ENCODE measurements at regions not wholly inside any gene's neighbourhood (a gene's known extent, or its start where the extent isn't known, plus 50 kb on each side); places are given as distances from the start of the nearest gene placed in this dataset.

DNA sequence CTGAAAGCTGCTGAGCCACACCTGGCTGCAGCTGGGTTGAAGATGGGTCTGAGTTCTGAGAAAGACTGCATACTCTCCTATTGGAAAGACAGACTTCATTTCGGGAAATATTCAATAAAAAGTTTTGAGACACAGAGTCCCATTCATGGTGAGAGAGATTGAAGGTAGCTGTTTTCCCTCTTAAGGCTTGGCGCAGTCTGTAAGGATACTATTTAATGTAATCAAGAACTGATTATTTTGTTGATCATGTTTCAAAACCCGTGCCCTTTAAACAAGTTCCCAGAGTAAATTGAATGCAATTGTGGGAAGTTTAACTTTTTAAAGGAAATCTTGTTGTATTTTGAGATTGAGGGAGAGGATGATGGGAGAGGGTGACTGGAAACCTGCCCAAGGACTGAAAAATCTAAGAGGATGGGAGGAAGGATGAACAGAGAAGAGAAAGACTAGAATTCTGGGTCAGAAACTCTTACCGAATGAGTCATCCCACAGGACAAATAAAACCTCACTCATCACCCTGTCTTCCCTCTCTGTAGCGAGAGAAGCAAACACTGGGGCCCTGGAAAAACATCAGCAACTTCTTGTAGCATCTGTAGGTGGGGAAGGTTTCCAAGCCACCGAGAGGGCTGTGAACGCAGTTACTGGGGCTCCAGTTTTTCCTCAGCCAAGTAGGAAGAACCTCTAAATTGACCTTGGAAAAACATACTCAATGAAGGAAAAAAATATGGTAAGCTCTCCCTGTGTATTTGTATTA, 193.2 kb upstream of the TPRG1 start:
- Histone ChIP-seq H4K91ac (ENCODE audit: low read length) (no peak overlapping the region), H3K9me3 (ENCODE audit: control insufficient read depth, low read length) (no peaks in the 10 kb centered on the region), H2BK12ac (ENCODE audit: low read length in 2 of 2) (no peak overlapping the region), H3K4me2 (ENCODE audit: low read length, poor library complexity, severe bottlenecking) (no peak overlapping the region), H2AK5ac (ENCODE audit: low read length, severe bottlenecking) (no peak overlapping the region), H3K4me3 (ENCODE audit: insufficient read depth in 1 of 2, low read depth in 1 of 2, low read length in 2 of 2) (peak overlapping the region in 1 of 2 experiments; percentile 17), H3K4me1 (ENCODE audit: control insufficient read depth, insufficient read depth, low read depth, low read length) (no peaks in the 10 kb centered on the region), H3K27ac (ENCODE audit: low read length, poor library complexity, severe bottlenecking) (no peak overlapping the region), H3K27me3 (ENCODE audit: control insufficient read depth in 1 of 2, insufficient read depth in 1 of 2, low read length in 2 of 2) (peaks cover 0 to 3% of the 10 kb centered on the region in 2 experiments), H2BK120ac (ENCODE audit: low read depth, low read length) (no peak overlapping the region), H3K79me1 (replicated peaks; ENCODE audit: low read length, poor library complexity, severe bottlenecking) (no peaks in the 10 kb centered on the region), H3K36me3 (ENCODE audit: control insufficient read depth in 1 of 2, insufficient read depth in 2 of 2, low read depth in 1 of 2, low read length in 2 of 2) (no peaks in the 10 kb centered on the region), H3K18ac (ENCODE audit: low read depth in 1 of 2, low read length in 2 of 2) (no peak overlapping the region), H2AFZ (ENCODE audit: low read depth, low read length) (no peak overlapping the region), H3K9ac (ENCODE audit: low read length) (peak overlapping the region; percentile 63), H2BK15ac (ENCODE audit: low read depth, poor library complexity, severe bottlenecking) (no peak overlapping the region), H4K8ac (ENCODE audit: low read length) (peak overlapping the region; percentile 56), H3K23ac (ENCODE audit: low read length in 2 of 2) (no peak overlapping the region), H2BK5ac (ENCODE audit: low read depth, low read length, poor library complexity, severe bottlenecking) (no peak overlapping the region), H3K14ac (ENCODE audit: low read length in 2 of 2) (no peak overlapping the region), H3K4ac (ENCODE audit: low read depth in 1 of 2, low read length in 2 of 2) (no peak overlapping the region)
- DNase-seq, result peak; percentile 57
- WGBS, result 80% methylated on average over 6 of the region's 7 CpGs

DNA sequence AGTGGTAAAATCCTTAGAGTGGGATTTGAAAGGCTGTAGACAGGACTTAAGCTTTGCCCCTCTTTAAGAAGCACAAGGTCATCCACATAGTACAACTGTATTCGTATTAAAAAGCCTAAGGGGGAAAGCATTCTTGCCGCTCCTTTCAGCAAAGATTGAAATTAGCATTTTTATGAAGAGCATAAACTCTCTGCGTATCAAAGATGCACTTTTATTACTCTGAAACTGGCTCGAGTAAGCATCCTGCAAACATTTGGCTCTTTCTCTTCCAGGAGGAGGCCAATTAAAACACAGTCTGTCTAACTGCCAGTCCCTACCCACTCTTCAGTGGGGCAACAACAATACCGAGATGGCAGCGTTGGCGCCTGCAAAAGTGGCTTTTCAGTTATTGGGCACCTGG, 192.5 kb upstream of the TPRG1 start:
- no peak overlapping the region for H4K91ac ChIP-seq (ENCODE audit: low read length)
- H3K4me3 ChIP-seq (ENCODE audit: insufficient read depth in 1 of 2, low read depth in 1 of 2, low read length in 2 of 2), result peak overlapping the region in 1 of 2 experiments; percentile 10
- peak overlapping the region; percentile 63 for H3K9ac ChIP-seq (ENCODE audit: low read length)
- no peaks in the 10 kb centered on the region for H3K9me3 ChIP-seq (ENCODE audit: control insufficient read depth, low read length)
- DNase-seq, result no peak
- H2BK5ac ChIP-seq (ENCODE audit: low read depth, low read length, poor library complexity, severe bottlenecking), result no peak overlapping the region
- no peak overlapping the region for H2AFZ ChIP-seq (ENCODE audit: low read depth, low read length)
- no peak overlapping the region for H2AK5ac ChIP-seq (ENCODE audit: low read length, severe bottlenecking)
- H3K27ac ChIP-seq (ENCODE audit: low read length, poor library complexity, severe bottlenecking), result no peak overlapping the region
- no peak overlapping the region for H3K23ac ChIP-seq (ENCODE audit: low read length in 2 of 2)
- H2BK15ac ChIP-seq (ENCODE audit: low read depth, poor library complexity, severe bottlenecking), result no peak overlapping the region
- H4K8ac ChIP-seq (ENCODE audit: low read length), result no peak overlapping the region
- no peaks in the 10 kb centered on the region for H3K36me3 ChIP-seq (ENCODE audit: control insufficient read depth in 1 of 2, insufficient read depth in 2 of 2, low read depth in 1 of 2, low read length in 2 of 2)
- no peak overlapping the region for H2BK12ac ChIP-seq (ENCODE audit: low read length in 2 of 2)
- no peak overlapping the region for H2BK120ac ChIP-seq (ENCODE audit: low read depth, low read length)
- no peak overlapping the region for H3K18ac ChIP-seq (ENCODE audit: low read depth in 1 of 2, low read length in 2 of 2)
- H3K27me3 ChIP-seq (ENCODE audit: control insufficient read depth in 1 of 2, insufficient read depth in 1 of 2, low read length in 2 of 2), result peaks cover 0 to 3% of the 10 kb centered on the region in 2 experiments
- no peak overlapping the region for H3K4ac ChIP-seq (ENCODE audit: low read depth in 1 of 2, low read length in 2 of 2)
- no peaks in the 10 kb centered on the region for H3K4me1 ChIP-seq (ENCODE audit: control insufficient read depth, insufficient read depth, low read depth, low read length)
- H3K14ac ChIP-seq (ENCODE audit: low read length in 2 of 2), result no peak overlapping the region
- no peak overlapping the region for H3K4me2 ChIP-seq (ENCODE audit: low read length, poor library complexity, severe bottlenecking)
- H3K79me1 ChIP-seq (replicated peaks; ENCODE audit: low read length, poor library complexity, severe bottlenecking), result no peaks in the 10 kb centered on the region
- 94% methylated on average over 7 of the region's 7 CpGs for WGBS

DNA sequence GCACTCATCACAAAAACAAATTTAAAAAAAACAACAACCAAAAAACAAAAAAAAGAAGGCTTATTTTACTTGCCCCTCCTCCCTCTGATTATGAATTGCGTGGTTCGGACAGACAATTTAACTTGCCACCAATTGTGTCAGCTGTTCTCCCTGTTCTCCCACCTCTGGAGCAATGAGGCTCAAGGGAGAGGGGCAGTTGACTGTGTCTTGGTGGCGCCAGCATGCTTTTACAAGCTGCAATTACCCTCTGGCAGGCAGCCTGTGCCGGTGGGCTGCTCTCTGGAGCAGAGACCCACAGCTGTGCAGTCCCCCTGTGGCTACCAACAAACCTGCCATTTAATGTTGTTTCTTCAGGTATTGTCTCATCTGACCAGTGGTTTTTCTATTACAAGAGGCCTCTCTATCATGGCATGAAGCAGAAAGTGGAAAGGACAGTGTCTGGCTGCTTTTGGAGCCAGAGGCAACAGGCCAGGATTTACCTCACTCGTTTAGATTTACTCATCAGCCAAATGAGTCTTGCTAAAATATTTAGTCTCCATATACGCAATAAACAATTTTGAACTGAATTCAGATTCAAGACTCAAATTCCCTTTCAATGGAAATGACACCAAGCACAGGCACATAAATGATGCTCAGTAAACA, 192.0 kb upstream of the TPRG1 start:
- Histone ChIP-seq H2AFZ (ENCODE audit: low read depth, low read length) (no peak overlapping the region), H3K18ac (ENCODE audit: low read depth in 1 of 2, low read length in 2 of 2) (peak overlapping the region in 1 of 2 experiments; percentile 68), H2AK5ac (ENCODE audit: low read length, severe bottlenecking) (no peak overlapping the region), H3K4me3 (ENCODE audit: insufficient read depth in 1 of 2, low read depth in 1 of 2, low read length in 2 of 2) (no peak overlapping the region), H3K9ac (ENCODE audit: low read length) (peak overlapping the region; percentile 44), H3K9me3 (ENCODE audit: control insufficient read depth, low read length) (no peaks in the 10 kb centered on the region), H4K8ac (ENCODE audit: low read length) (no peak overlapping the region), H3K4me1 (ENCODE audit: control insufficient read depth, insufficient read depth, low read depth, low read length) (no peaks in the 10 kb centered on the region), H3K4ac (ENCODE audit: low read depth in 1 of 2, low read length in 2 of 2) (no peak overlapping the region), H2BK12ac (ENCODE audit: low read length in 2 of 2) (no peak overlapping the region), H2BK15ac (ENCODE audit: low read depth, poor library complexity, severe bottlenecking) (no peak overlapping the region), H4K91ac (ENCODE audit: low read length) (no peak overlapping the region), H3K79me1 (replicated peaks; ENCODE audit: low read length, poor library complexity, severe bottlenecking) (no peaks in the 10 kb centered on the region), H3K27me3 (ENCODE audit: control insufficient read depth in 1 of 2, insufficient read depth in 1 of 2, low read length in 2 of 2) (peaks cover 0 to 3% of the 10 kb centered on the region in 2 experiments), H3K4me2 (ENCODE audit: low read length, poor library complexity, severe bottlenecking) (no peak overlapping the region), H3K27ac (ENCODE audit: low read length, poor library complexity, severe bottlenecking) (no peak overlapping the region), H3K23ac (ENCODE audit: low read length in 2 of 2) (no peak overlapping the region), H3K36me3 (ENCODE audit: control insufficient read depth in 1 of 2, insufficient read depth in 2 of 2, low read depth in 1 of 2, low read length in 2 of 2) (no peaks in the 10 kb centered on the region), H2BK5ac (ENCODE audit: low read depth, low read length, poor library complexity, severe bottlenecking) (no peak overlapping the region), H3K14ac (ENCODE audit: low read length in 2 of 2) (peak overlapping the region in 1 of 2 experiments; percentile 4), H2BK120ac (ENCODE audit: low read depth, low read length) (no peak overlapping the region)
- WGBS, result 96% methylated on average over 6 of the region's 6 CpGs
- DNase-seq, result no peak

DNA sequence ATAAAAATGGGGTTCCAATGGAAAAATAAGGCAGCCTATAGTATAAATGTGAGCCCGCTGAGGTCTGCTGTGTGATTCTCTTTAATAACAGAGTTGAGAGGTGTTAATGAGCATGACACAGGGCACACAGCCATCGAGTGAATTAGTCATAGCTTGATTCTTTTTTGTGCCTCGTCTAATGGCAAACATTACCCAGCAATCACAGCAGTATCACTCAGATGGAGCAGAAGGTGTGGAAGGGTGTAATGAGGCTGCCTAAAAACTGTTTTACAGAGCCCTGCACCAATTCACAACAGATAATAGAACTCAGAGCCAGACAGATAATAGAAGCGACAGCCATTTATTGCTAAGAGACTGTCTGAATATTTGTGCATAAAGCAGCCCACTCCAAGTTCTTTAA, 178.6 kb upstream of the TPRG1 start:
- Histone ChIP-seq H2AK5ac (ENCODE audit: low read length, severe bottlenecking) (no peak overlapping the region), H3K14ac (ENCODE audit: low read length in 2 of 2) (no peak overlapping the region), H3K23ac (ENCODE audit: low read length in 2 of 2) (no peak overlapping the region), H4K8ac (ENCODE audit: low read length) (no peak overlapping the region), H3K4ac (ENCODE audit: low read depth in 1 of 2, low read length in 2 of 2) (no peak overlapping the region), H3K18ac (ENCODE audit: low read depth in 1 of 2, low read length in 2 of 2) (no peak overlapping the region), H4K91ac (ENCODE audit: low read length) (no peak overlapping the region), H3K27me3 (ENCODE audit: control insufficient read depth in 1 of 2, insufficient read depth in 1 of 2, low read length in 2 of 2) (no peaks in the 10 kb centered on the region), H3K79me1 (replicated peaks; ENCODE audit: low read length, poor library complexity, severe bottlenecking) (no peaks in the 10 kb centered on the region), H3K36me3 (ENCODE audit: control insufficient read depth in 1 of 2, insufficient read depth in 2 of 2, low read depth in 1 of 2, low read length in 2 of 2) (no peaks in the 10 kb centered on the region), H2AFZ (ENCODE audit: low read depth, low read length) (no peak overlapping the region), H3K9me3 (ENCODE audit: control insufficient read depth, low read length) (no peaks in the 10 kb centered on the region), H3K9ac (ENCODE audit: low read length) (no peak overlapping the region), H2BK12ac (ENCODE audit: low read length in 2 of 2) (no peak overlapping the region), H2BK15ac (ENCODE audit: low read depth, poor library complexity, severe bottlenecking) (no peak overlapping the region), H2BK5ac (ENCODE audit: low read depth, low read length, poor library complexity, severe bottlenecking) (no peak overlapping the region), H3K4me1 (ENCODE audit: control insufficient read depth, insufficient read depth, low read depth, low read length) (no peaks in the 10 kb centered on the region), H3K27ac (ENCODE audit: low read length, poor library complexity, severe bottlenecking) (no peak overlapping the region), H3K4me2 (ENCODE audit: low read length, poor library complexity, severe bottlenecking) (no peak overlapping the region), H2BK120ac (ENCODE audit: low read depth, low read length) (no peak overlapping the region), H3K4me3 (ENCODE audit: insufficient read depth in 1 of 2, low read depth in 1 of 2, low read length in 2 of 2) (no peak overlapping the region)
- DNase-seq, result no peak
- 90% methylated on average over 3 of the region's 4 CpGs for WGBS

All from mesenchymal stem cell (in vitro differentiated cells and primary cell).